ENCODE measurements at regions not wholly inside any gene's neighbourhood (a gene's known extent, or its start where the extent isn't known, plus 50 kb on each side); places are given as distances from the start of the nearest gene placed in this dataset.

GRCh38 chr6:79864421-79864820 lies 82.9 kb downstream of the ELOVL4 start:
- no peak overlapping the region for H3K4me3 ChIP-seq (ENCODE audit: low read depth, low read length)
- TF ChIP-seq CTCF (IDR thresholded peaks at IDR 0.05; ENCODE audit: insufficient read depth, low read depth, low read length, missing control alignments) = no peak
- no peak for DNase-seq (ENCODE audit: low read depth)

DNA sequence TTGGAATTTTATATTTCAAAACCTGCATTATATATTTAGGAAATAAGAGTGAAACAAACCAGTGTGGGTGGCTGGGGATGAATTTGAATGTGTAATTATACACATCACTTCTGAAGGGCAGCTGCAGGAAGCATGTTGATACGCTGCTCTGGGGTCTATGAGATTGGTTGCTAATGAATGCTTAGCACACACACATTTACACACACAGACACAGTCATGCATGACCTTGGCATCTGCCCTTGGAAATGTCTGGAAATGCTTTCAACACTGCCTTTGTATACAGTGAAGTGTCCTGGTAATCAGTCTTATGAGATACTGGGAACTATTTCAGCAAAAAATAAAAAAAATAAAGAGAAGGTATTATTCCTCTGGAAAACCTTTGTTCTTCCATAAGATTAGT lies 83.4 kb downstream of the ELOVL4 start:
- DNase-seq (ENCODE audit: low read depth) = no peak
- no peak for TF ChIP-seq CTCF (IDR thresholded peaks at IDR 0.05; ENCODE audit: insufficient read depth, low read depth, low read length, missing control alignments)
- H3K4me3 ChIP-seq (ENCODE audit: low read depth, low read length) = no peak overlapping the region

- H3K4me3 ChIP-seq (ENCODE audit: low read depth, low read length) = no peak overlapping the region
- no peak for TF ChIP-seq CTCF (IDR thresholded peaks at IDR 0.05; ENCODE audit: insufficient read depth, low read depth, low read length, missing control alignments)
- DNase-seq (ENCODE audit: low read depth) = no peak
Measured at GRCh38 chr6:79863566-79863965, 83.8 kb downstream of the ELOVL4 start.

- no peak for TF ChIP-seq CTCF (IDR thresholded peaks at IDR 0.05; ENCODE audit: insufficient read depth, low read depth, low read length, missing control alignments)
- H3K4me3 ChIP-seq (ENCODE audit: low read depth, low read length) = no peak overlapping the region
- DNase-seq (ENCODE audit: low read depth) = no peak
Measured at GRCh38 chr6:79862711-79863110, 84.6 kb downstream of the ELOVL4 start.

DNA sequence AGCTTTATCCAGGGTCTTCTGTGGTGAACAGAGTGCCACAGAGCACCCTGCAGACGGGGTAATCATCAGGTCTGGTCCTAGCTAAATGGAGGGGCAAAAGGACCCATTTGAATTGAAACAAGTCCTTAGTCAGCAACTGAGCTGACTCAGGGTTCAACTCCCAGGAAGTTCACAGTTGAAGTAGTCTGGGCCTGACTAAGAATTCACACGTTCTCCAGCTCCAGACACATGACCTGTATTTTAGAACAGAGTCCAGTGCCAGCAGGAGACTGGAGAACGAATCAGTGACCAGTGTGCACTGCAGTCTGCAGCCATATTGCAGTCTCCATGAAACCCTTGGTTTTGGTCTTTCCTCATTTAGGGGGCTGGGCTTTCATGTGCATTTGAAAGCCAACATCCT lies 85.2 kb downstream of the ELOVL4 start:
- TF ChIP-seq CTCF (IDR thresholded peaks at IDR 0.05; ENCODE audit: insufficient read depth, low read depth, low read length, missing control alignments) = no peak
- no peak for DNase-seq (ENCODE audit: low read depth)
- H3K4me3 ChIP-seq (ENCODE audit: low read depth, low read length) = no peak overlapping the region

DNA sequence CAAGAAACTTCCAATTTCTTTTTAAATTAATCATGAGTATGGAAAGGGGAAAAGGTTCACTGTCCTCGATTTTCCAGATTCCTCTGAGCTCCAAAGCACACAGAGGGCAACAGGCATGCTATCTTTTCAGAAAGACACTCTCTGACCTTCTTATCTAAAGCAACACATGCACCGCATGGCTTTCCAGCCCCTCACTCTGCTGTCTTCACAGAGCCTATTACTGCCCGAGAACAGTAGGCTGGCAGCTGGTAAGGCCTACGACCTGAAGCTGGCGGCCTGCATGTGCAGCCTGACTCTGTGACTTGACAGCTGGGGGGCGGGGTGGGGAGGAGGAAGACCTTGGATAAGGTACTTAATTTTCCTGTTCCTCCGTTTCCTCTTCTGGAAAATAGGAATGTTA lies 86.3 kb downstream of the ELOVL4 start:
- no peak for TF ChIP-seq CTCF (IDR thresholded peaks at IDR 0.05; ENCODE audit: insufficient read depth, low read depth, low read length, missing control alignments)
- no peak overlapping the region for H3K4me3 ChIP-seq (ENCODE audit: low read depth, low read length)
- no peak for DNase-seq (ENCODE audit: low read depth)

GRCh38 chr6:79847426-79847825 lies 99.9 kb downstream of the ELOVL4 start:
- TF ChIP-seq CTCF (IDR thresholded peaks at IDR 0.05; ENCODE audit: insufficient read depth, low read depth, low read length, missing control alignments) = no peak
- DNase-seq (ENCODE audit: low read depth) = no peak
- H3K4me3 ChIP-seq (ENCODE audit: low read depth, low read length) = no peak overlapping the region
